GM21515 (cell line): ENCODE measurements at regions not wholly inside any gene's neighbourhood (a gene's known extent, or its start where the extent isn't known, plus 50 kb on each side); places are given as distances from the start of the nearest gene placed in this dataset.

Experiments used
- ATAC-seq: cut with Tn5 transposase; IDR thresholded peaks from one replicate; pipeline ENCODE4 v1.9.1; 2021; ENCODE audit not compliant: unreplicated experiment

DNA sequence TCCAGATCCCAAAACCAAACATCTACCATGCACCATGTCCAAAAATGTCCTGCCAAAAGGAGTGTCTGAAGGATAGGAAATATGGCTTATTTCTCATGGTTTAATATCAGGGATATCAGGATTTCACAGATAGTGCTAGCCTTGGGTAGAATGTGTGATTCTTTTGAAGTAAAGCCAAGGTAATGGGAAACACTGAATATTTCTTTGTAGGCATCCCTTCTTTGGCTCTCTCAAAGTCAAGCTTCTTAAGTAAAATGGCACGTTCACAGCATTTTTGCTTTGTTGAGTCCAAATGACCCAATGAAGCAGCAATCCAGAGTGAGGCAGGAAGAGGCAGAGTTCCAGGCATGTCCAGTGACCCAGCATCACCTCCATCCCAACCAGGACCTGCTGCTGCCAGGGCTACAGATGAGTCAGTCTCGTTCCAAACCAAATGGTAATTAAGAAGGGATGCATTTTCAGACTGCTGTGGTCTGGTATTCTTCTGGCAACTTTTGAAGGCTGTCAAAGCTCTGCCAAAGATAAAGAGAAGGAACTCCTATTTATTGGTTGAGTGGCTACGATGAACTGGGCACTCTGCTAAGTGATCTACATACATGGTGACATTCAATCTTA is 678.8 kb upstream of the KLF4 start:
- no peak for ATAC-seq

- ATAC-seq: no peak
Measured at GRCh38 chr9:108167136-108167900, 677.7 kb upstream of the KLF4 start.

GRCh38 chr9:108166519-108166918 is 677.0 kb upstream of the KLF4 start:
- ATAC-seq: no peak

DNA sequence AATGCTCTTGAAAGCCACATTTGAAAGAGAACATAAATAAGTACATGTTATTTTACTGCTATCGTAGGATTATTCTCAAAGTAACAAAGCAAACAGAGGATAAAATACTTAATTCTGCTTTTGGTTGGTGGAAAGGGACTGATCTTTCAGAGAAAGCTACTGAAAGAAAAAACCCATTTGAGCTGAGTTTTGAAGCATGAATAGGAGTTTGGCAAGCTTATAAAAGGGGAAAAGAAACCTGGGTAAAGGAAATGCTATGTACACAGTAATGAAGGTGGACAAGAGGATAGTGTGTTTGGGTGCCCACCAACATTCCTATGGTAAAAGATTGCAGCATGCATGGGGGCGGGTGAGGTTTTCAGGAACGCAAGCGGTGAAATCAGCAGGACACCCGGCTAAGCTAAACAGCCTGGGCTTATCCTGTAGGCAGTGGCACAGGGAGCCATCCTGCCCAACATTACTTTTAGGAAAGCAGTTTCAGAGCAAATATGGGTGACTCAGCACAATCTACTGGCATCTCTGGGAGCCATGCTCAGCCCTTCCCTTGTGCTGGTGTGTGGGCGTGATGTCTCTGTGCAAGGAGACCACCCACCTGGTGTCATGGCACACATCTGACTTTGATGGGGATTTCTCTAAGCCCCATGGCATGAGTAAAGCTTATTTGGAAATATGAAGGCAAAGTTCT is 673.9 kb upstream of the KLF4 start:
- ATAC-seq: no peak

DNA sequence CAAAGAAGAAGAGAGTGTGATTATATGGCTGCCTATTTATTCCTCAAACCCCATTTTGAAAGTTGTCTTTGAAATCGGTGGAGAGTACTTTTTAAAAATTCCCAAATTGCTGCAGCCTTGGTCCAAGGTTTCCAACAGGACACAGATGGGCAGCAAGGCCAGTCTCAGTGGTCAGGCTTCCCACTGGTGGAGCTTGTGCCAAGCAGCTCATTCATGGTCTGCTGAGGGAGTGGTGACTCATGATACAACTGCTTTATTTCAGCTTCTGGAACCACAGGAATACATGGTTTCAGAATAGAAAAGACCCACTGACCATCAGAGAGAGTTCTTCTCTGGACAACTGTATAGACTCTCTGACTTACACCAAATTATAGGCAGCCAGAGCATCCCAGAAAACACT is 673.1 kb upstream of the KLF4 start:
- no peak for ATAC-seq

GRCh38 chr9:108161503-108161902 is 671.9 kb upstream of the KLF4 start:
- ATAC-seq: no peak

- ATAC-seq: no peak
Measured at GRCh38 chr9:108160706-108161355, 671.3 kb upstream of the KLF4 start.

- no peak for ATAC-seq
Measured at GRCh38 chr9:108160039-108160438, 670.5 kb upstream of the KLF4 start.

GRCh38 chr9:108158236-108158995 is 668.8 kb upstream of the KLF4 start:
- ATAC-seq: no peak

GRCh38 chr9:108156270-108156998 is 666.9 kb upstream of the KLF4 start:
- no peak for ATAC-seq

DNA sequence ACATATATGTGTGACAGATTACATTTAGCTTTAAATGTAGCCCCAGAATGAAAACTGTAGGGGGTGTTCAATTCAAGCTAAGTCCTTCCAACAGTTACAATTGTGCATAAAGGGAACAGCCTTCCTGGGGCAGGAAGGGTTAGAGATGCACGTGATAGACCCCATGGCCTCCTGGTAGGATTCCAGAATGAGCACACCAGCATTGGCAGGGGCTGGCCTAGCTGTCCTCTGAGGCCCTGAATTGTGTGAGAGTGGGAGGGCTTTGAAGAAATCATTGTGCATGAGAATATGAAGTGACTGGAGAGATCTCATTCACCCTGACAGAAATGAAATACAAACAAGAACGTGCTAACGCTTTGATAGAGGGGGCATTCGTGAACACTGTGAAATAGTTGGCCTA is 663.8 kb upstream of the KLF4 start:
- no peak for ATAC-seq

GRCh38 chr9:108150736-108151586 is 661.4 kb upstream of the KLF4 start:
- no peak for ATAC-seq

GRCh38 chr9:108149326-108149725 is 659.8 kb upstream of the KLF4 start:
- ATAC-seq: no peak

- no peak for ATAC-seq
Measured at GRCh38 chr9:108142504-108143201, 653.1 kb upstream of the KLF4 start.

GRCh38 chr9:108142142-108142503 is 652.6 kb upstream of the KLF4 start:
- ATAC-seq: no peak

DNA sequence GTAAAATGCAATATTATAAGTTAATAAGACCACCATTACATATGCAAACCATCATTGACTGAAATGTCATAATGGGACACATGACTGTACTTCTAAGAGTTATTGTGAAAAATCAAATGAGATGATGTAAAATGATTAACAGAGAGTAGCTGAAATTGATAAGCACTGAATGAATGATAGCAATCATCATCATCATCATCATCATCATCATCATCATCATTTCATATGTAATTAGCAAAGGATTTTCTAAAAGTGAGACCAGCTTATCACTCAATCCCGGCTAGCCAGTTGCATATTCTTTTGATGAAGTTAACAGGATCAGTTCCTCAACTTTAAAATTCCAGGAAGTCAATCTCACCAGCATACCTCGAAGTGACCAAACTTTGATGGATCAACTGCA is 650.3 kb upstream of the KLF4 start:
- ATAC-seq: no peak

DNA sequence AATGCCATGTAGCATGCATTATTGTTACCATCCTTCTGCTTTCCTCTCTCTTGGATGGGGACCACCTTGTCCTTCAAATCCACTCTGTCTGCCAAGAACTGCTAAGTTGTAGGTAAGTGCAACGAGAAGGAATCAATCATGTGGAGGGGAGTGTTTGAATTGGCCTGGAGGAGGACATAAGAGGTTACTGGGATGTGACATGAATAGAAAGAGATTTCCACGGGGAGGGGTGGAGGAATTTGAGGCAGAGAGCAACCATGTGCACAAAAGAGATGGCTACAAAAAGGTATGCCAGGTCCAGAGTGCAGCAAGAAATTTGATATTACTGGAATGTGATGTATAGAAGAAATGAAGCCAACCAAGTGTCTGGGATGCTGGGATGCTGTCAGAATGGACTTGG is 648.9 kb upstream of the KLF4 start:
- no peak for ATAC-seq

GRCh38 chr9:108136656-108137055 is 647.1 kb upstream of the KLF4 start:
- no peak for ATAC-seq
